Right lobe of liver (tissue), 6 donors: ENCODE measurements at regions not wholly inside any gene's neighbourhood (a gene's known extent, or its start where the extent isn't known, plus 50 kb on each side); places are given as distances from the start of the nearest gene placed in this dataset.

Experiments
- ATAC-seq, 4 donors: fragments of 200-7000 bp; cut with Tn5 transposase; one replicate each; pipeline ENCODE4 v1.9.1; 2020; ENCODE audit warnings: mild to moderate bottlenecking in 4 of 4, moderate library complexity in 4 of 4
- DNase-seq, 3 donors: peaks; one replicate each; pipeline ENCODE4 v3.0.0-alpha.2; 2020
- H3K27ac ChIP-seq, 3 donors: fragments of 200-600 bp; one replicate each; pipeline ENCODE4 v1.8.0; 2022
- H3K27me3 ChIP-seq, 2 donors: fragments of 200-600 bp; one replicate each; pipeline ENCODE4 v1.8.0; 2022
- H3K36me3 ChIP-seq, 4 donors: fragments of 200-600 bp; sonication (generic) in 1 of 4; one replicate each; pipeline versions ENCODE4 v1.5.1 to v1.8.0; 2017 to 2022; ENCODE audit warnings: control low read depth in 1 of 4
- H3K4me1 ChIP-seq, 4 donors: fragments of 200-600 bp; sonication (generic) in 1 of 4; one replicate each; pipeline versions ENCODE4 v1.5.1 to v1.8.0; 2017 to 2022; ENCODE audit warnings: control low read depth in 1 of 4
- H3K4me3 ChIP-seq, 3 donors: fragments of 200-600 bp; one replicate each; pipeline ENCODE4 v1.8.0; 2022
- H3K9me3 ChIP-seq, 4 donors: fragments of 200-600 bp; sonication (generic) in 1 of 4; one replicate each; pipeline versions ENCODE4 v1.5.1 to v1.8.0; 2017 to 2022; ENCODE audit warnings: control low read depth in 1 of 4
- CTCF ChIP-seq, 4 donors: fragments of 200-600 bp in 3 of 4; fragments of 450-650 bp in 1 of 4; IDR thresholded peaks; one replicate each; pipeline versions ENCODE4 v1.5.1 to v1.8.0; 2016 to 2022; ENCODE audit warnings: antibody characterized with exemption in 4 of 4, mild to moderate bottlenecking in 2 of 4
- POLR2A ChIP-seq: fragments of 450-650 bp; IDR thresholded peaks from one replicate; pipeline ENCODE4 v1.6.1; 2017; ENCODE audit warnings: antibody characterized with exemption, mild to moderate bottlenecking
- WGBS: methylation state at CpG from one replicate; pipeline ENCODE4 v1.1.6; 2018; ENCODE audit warnings: low coverage, low lambda C conversion rate; ENCODE audit not compliant: insufficient coverage; ENCODE audit errors: missing lambda C conversion rate; 5-methylcytosine and 5-hydroxymethylcytosine counted together
- intact Hi-C, 2 donors: fragments of 100-400 bp; cut with DNase I; formaldehyde crosslinking; loops; one replicate each; pipeline versions ENCODE4 v1.11.2 to v1.14.1; 2022
- donor health status: DM: no; HTN: yes; CAD: no.
- donor health status: DM: no; HTN: no; CAD: no.
- donor health status: DM: no; HTN: no; CAD: no.
- donor health status: DM: no; HTN: yes; CAD: no.
- donor health status: DM: no; HTN: yes; CAD: no.

- H3K4me3 ChIP-seq, result no peak overlapping the region
- intact Hi-C loops, result no loop called here
- no peak overlapping the region for H3K27ac ChIP-seq
- DNase-seq, result no peak
- no peaks in the 10 kb centered on the region for H3K27me3 ChIP-seq
- no peaks in the 10 kb centered on the region for H3K4me1 ChIP-seq
- no peak for ATAC-seq
- WGBS, result 74% methylated on average over 4 of the region's 4 CpGs
- H3K9me3 ChIP-seq, result no peaks in the 10 kb centered on the region
- TF ChIP-seq POLR2A (no peak), CTCF (IDR thresholded peaks at IDR 0.05) (no peak)
- H3K36me3 ChIP-seq, result no peaks in the 10 kb centered on the region
These were observed 348.9 kb upstream of the DSEL start for GRCh38 chr18:67865400-67865799.

GRCh38 chr18:67864677-67865340, 348.3 kb upstream of the DSEL start:
- 23% methylated on average over 2 of the region's 2 CpGs for WGBS
- peak in 2 of 4 donors; percentile 28 to 38 for ATAC-seq
- Histone ChIP-seq H3K4me1 (no peaks in the 10 kb centered on the region), H3K4me3 (no peak overlapping the region), H3K36me3 (no peaks in the 10 kb centered on the region), H3K27me3 (no peaks in the 10 kb centered on the region), H3K9me3 (no peaks in the 10 kb centered on the region), H3K27ac (no peak overlapping the region)
- DNase-seq, result no peak
- intact Hi-C loops, result no loop called here
- TF ChIP-seq CTCF (IDR thresholded peaks at IDR 0.05) (peak in 2 of 4 donors; percentile 10 to 12), POLR2A (no peak)

- no peaks in the 10 kb centered on the region for H3K9me3 ChIP-seq
- DNase-seq, result no peak
- no peaks in the 10 kb centered on the region for H3K36me3 ChIP-seq
- no peak for ATAC-seq
- intact Hi-C loops, result no loop called here
- H3K4me3 ChIP-seq, result no peak overlapping the region
- TF ChIP-seq CTCF (IDR thresholded peaks at IDR 0.05), result no peak
- no peak for TF ChIP-seq POLR2A
- H3K27me3 ChIP-seq, result no peaks in the 10 kb centered on the region
- H3K27ac ChIP-seq, result no peak overlapping the region
- no peaks in the 10 kb centered on the region for H3K4me1 ChIP-seq
- WGBS, result 68% methylated on average over 1 of the region's 1 CpG
These were observed 345.5 kb upstream of the DSEL start for GRCh38 chr18:67862069-67862468.

GRCh38 chr18:67854340-67854739, 337.8 kb upstream of the DSEL start:
- no peak for ATAC-seq
- no peak for DNase-seq
- TF ChIP-seq POLR2A, result no peak
- TF ChIP-seq CTCF (IDR thresholded peaks at IDR 0.05), result no peak
- intact Hi-C loops, result no loop called here
- Histone ChIP-seq H3K9me3 (no peaks in the 10 kb centered on the region), H3K4me3 (no peak overlapping the region), H3K4me1 (no peaks in the 10 kb centered on the region), H3K36me3 (no peaks in the 10 kb centered on the region), H3K27ac (no peak overlapping the region), H3K27me3 (no peaks in the 10 kb centered on the region)
